Neutrophil (primary cell): ENCODE measurements at regions not wholly inside any gene's neighbourhood (a gene's known extent, or its start where the extent isn't known, plus 50 kb on each side); places are given as distances from the start of the nearest gene placed in this dataset.

Source experiments
- H3K27ac ChIP-seq: fragments of 200-600 bp; sonication (generic); 2 replicates; pipeline ENCODE4 v1.5.1; 2016; ENCODE audit warnings: mild to moderate bottlenecking, moderate library complexity
- H3K27me3 ChIP-seq: fragments of 200-600 bp; sonication (generic); 2 replicates; pipeline ENCODE4 v1.6.0; 2016; ENCODE audit warnings: mild to moderate bottlenecking
- H3K36me3 ChIP-seq: fragments of 200-600 bp; sonication (generic); 2 replicates; pipeline ENCODE4 v1.5.1; 2017
- H3K4me1 ChIP-seq, 2 experiments: fragments of 200-600 bp in 1 of 2; sonication (generic) in 1 of 2; 1 replicate in 1 of 2; 2 replicates in 1 of 2; pipeline versions ENCODE4 v1.5.1 to v1.6.1; 2013 to 2016; ENCODE audit warnings: low read depth in 1 of 2, low read length in 1 of 2, mild to moderate bottlenecking in 1 of 2, moderate library complexity in 1 of 2; ENCODE audit not compliant: control insufficient read depth in 1 of 2, insufficient read depth in 1 of 2
- H3K4me3 ChIP-seq, 2 experiments: fragments of 200-600 bp in 1 of 2; sonication (generic) in 1 of 2; 1 replicate in 1 of 2; 2 replicates in 1 of 2; pipeline ENCODE4 v1.5.1; 2013 to 2016; ENCODE audit warnings: low read depth in 1 of 2, low read length in 1 of 2, mild to moderate bottlenecking in 1 of 2, moderate library complexity in 1 of 2
- H3K9me3 ChIP-seq: fragments of 200-600 bp; sonication (generic); 2 replicates; pipeline ENCODE4 v1.5.1; 2016
- CTCF ChIP-seq: fragments of 200-600 bp; sonication (generic); IDR thresholded peaks from 2 replicates; pipeline ENCODE4 v1.5.1; 2016; ENCODE audit warnings: antibody characterized with exemption

- no peak for TF ChIP-seq CTCF
- Histone ChIP-seq H3K9me3 (no peaks in the 10 kb centered on the region), H3K27me3 (peaks cover 34% of the 10 kb centered on the region), H3K27ac (no peak overlapping the region), H3K4me1 (no peaks in the 10 kb centered on the region), H3K36me3 (no peaks in the 10 kb centered on the region), H3K4me3 (no peak overlapping the region)
Measured at GRCh38 chr11:119918347-119918746, 189.3 kb upstream of the NECTIN1 start.

- peaks cover 34% of the 10 kb centered on the region for H3K27me3 ChIP-seq
- no peaks in the 10 kb centered on the region for H3K36me3 ChIP-seq
- H3K9me3 ChIP-seq: no peaks in the 10 kb centered on the region
Measured at GRCh38 chr11:119916568-119916967, 187.6 kb upstream of the NECTIN1 start.

GRCh38 chr11:119912229-119912628 is 183.2 kb upstream of the NECTIN1 start:
- no peak overlapping the region for H3K4me3 ChIP-seq
- TF ChIP-seq CTCF: no peak
- H3K36me3 ChIP-seq: no peaks in the 10 kb centered on the region
- H3K4me1 ChIP-seq: no peaks in the 10 kb centered on the region
- no peak overlapping the region for H3K27ac ChIP-seq
- H3K9me3 ChIP-seq: no peaks in the 10 kb centered on the region
- peaks cover 34% of the 10 kb centered on the region for H3K27me3 ChIP-seq

More at GRCh38 chr11:119916568-119916967, 187.6 kb upstream of the NECTIN1 start:
- Histone ChIP-seq H3K4me1 (no peaks in the 10 kb centered on the region), H3K4me3 (no peak overlapping the region), H3K27ac (no peak overlapping the region)
- no peak for TF ChIP-seq CTCF

- TF ChIP-seq CTCF: no peak
- Histone ChIP-seq H3K27ac (no peak overlapping the region), H3K27me3 (peaks cover 34% of the 10 kb centered on the region), H3K4me3 (no peak overlapping the region), H3K36me3 (no peaks in the 10 kb centered on the region), H3K4me1 (no peaks in the 10 kb centered on the region), H3K9me3 (no peaks in the 10 kb centered on the region)
Measured at GRCh38 chr11:119910650-119911049, 181.7 kb upstream of the NECTIN1 start.

GRCh38 chr11:119910051-119910450 is 181.1 kb upstream of the NECTIN1 start:
- TF ChIP-seq CTCF: no peak
- Histone ChIP-seq H3K9me3 (no peaks in the 10 kb centered on the region), H3K27ac (no peak overlapping the region), H3K4me3 (no peak overlapping the region), H3K4me1 (no peaks in the 10 kb centered on the region), H3K27me3 (peaks cover 34% of the 10 kb centered on the region), H3K36me3 (no peaks in the 10 kb centered on the region)

GRCh38 chr11:119909495-119909894 is 180.5 kb upstream of the NECTIN1 start:
- no peak for TF ChIP-seq CTCF
- no peaks in the 10 kb centered on the region for H3K36me3 ChIP-seq

More at GRCh38 chr11:119909495-119909894, 180.5 kb upstream of the NECTIN1 start:
- Histone ChIP-seq H3K4me3 (no peak overlapping the region), H3K4me1 (no peaks in the 10 kb centered on the region), H3K27me3 (peaks cover 34% of the 10 kb centered on the region), H3K27ac (no peak overlapping the region), H3K9me3 (no peaks in the 10 kb centered on the region)
